Spleen (tissue), 7 donors: ENCODE measurements at regions not wholly inside any gene's neighbourhood (a gene's known extent, or its start where the extent isn't known, plus 50 kb on each side); places are given as distances from the start of the nearest gene placed in this dataset.

Source experiments
- POLR2A ChIP-seq, 3 donors: fragments of 450-650 bp; IDR thresholded peaks; one replicate each; pipeline ENCODE4 v1.5.1; 2017; ENCODE audit warnings: antibody characterized with exemption in 3 of 3, mild to moderate bottlenecking in 1 of 3
- TF ChIP-seq, protein P1 (sequence below), 11 experiments: fragments of 200-600 bp in 7 of 11; fragments of 450-650 bp in 4 of 11; sonication (generic) in 4 of 11; IDR thresholded peaks in 8 of 11; conservative IDR thresholded peaks in 3 of 11; 1 replicate in 7 of 11; 2 replicates in 4 of 11; pipeline versions ENCODE4 v1.4.0 to v1.8.0; 2016 to 2021; ENCODE audit warnings: antibody characterized with exemption in 11 of 11, inconsistent platforms in 4 of 11, mild to moderate bottlenecking in 1 of 11
- donor health status: DM: no; HTN: no; CAD: no; lungs with moderate emphysema.
- donor health status: DM: no; HTN: no; CAD: no.
- donor health status: DM: no; HTN: no; CAD: no.

DNA sequence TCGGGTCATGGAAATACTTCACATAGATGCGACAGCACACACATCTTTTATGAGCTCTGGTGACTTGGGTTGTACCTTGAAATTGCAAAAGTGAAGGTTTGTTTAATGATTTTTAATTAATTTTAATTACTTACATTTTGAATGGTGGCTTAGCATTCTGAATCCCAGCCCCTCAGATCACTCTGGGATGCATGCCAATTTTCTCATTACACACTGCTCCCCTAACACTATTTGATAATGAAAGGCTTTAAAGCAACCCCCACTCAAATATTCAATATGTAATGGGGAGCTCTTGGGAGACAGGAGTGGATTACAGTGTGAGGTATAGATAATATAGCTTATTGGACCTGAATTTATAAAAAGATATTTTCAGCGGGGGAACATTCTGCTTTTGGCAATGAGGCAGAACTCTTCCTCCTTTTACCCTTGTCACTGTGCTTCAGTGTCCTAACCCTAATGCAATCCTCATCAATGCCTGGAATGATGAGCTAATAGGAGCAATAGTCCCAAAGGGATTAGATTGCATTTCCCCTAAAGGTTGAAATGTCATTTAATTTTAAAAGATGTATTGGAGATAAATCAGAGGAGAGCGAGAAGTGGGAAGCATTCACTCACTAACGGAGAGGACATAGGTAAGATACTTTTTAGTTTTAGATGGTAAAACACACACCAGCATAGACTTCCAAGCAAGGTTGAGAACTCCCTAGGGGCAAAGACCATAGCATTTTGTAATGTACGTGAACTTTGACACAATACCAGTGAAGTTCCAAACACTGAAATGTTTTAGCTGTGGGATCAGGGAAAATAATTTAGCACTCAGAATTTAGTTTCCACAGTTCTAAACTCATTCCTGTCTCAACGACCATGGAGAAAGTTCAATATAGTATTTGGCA is 384.1 kb upstream of the PLXNA2 start:
- TF ChIP-seq, protein P1, sequence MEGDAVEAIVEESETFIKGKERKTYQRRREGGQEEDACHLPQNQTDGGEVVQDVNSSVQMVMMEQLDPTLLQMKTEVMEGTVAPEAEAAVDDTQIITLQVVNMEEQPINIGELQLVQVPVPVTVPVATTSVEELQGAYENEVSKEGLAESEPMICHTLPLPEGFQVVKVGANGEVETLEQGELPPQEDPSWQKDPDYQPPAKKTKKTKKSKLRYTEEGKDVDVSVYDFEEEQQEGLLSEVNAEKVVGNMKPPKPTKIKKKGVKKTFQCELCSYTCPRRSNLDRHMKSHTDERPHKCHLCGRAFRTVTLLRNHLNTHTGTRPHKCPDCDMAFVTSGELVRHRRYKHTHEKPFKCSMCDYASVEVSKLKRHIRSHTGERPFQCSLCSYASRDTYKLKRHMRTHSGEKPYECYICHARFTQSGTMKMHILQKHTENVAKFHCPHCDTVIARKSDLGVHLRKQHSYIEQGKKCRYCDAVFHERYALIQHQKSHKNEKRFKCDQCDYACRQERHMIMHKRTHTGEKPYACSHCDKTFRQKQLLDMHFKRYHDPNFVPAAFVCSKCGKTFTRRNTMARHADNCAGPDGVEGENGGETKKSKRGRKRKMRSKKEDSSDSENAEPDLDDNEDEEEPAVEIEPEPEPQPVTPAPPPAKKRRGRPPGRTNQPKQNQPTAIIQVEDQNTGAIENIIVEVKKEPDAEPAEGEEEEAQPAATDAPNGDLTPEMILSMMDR (IDR thresholded peaks at IDR 0.05 in 8 of 11, conservative IDR thresholded peaks at IDR 0.05 in 3 of 11), result no peak
- no peak for TF ChIP-seq POLR2A (IDR thresholded peaks at IDR 0.05)
